ENCODE measurements at regions not wholly inside any gene's neighbourhood (a gene's known extent, or its start where the extent isn't known, plus 50 kb on each side); places are given as distances from the start of the nearest gene placed in this dataset.

DNA sequence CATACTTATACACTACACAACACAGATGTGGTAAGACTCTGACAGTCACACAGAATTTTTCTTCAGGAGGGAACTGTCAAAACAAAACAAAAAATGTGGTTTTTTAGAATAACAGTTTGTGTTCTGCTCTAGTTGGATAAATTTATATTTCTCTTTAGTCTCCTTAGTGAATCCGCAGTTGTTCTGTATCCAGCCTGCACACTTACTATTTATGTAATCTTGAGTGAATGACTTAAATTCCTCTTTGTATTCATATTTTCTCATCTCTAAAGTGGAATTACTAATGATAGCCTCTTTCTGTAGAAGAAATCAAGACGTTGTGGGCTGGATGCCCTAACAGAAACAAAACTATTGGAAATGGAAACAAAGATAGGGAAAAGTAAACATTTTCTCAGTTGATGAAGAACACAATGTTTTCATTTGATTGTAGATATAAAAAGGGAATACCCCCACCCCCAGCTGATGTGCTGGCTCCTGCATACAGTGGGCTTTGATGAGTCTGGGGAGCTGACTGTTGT lies 375.2 kb downstream of the TRIB2 start:
- Mint-ChIP-seq H3K27ac (no peak overlapping the region), H3K4me3 (no peak overlapping the region), H3K4me1 (no peaks in the 10 kb centered on the region; the same call in 2 of the 3 replicates), H3K9me3 (peaks cover 1% of the 10 kb centered on the region; the same call in 2 of the 3 replicates), H3K36me3 (ENCODE audit: low read depth) (no peaks in the 10 kb centered on the region), H3K27me3 (ENCODE audit: insufficient read depth, low read depth, poor library complexity) (no peaks in the 10 kb centered on the region)
- H4K20me1 ChIP-seq (replicated peaks; ENCODE audit: insufficient read depth) = no peaks in the 10 kb centered on the region
- no peak overlapping the region for H2AFZ ChIP-seq
- no peaks in the 10 kb centered on the region for H3F3A ChIP-seq (replicated peaks; ENCODE audit: low read depth)
- TF ChIP-seq POLR2AphosphoS5 (IDR thresholded peaks at IDR 0.05; ENCODE audit: low read depth) (no peak), NANOG (IDR thresholded peaks at IDR 0.05; ENCODE audit: borderline replicate concordance) (no peak), CREB1 (CRISPR knock-in tag; IDR thresholded peaks at IDR 0.05; ENCODE audit: low read depth) (no peak), JUNB (IDR thresholded peaks at IDR 0.05; ENCODE audit: unreplicated experiment) (no peak), ZNF114 (CRISPR knock-in tag; IDR thresholded peaks at IDR 0.05) (no peak), EZH2 (IDR thresholded peaks at IDR 0.05; ENCODE audit: low read depth, unreplicated experiment) (no peak), EZH2phosphoT487 (IDR thresholded peaks at IDR 0.05; ENCODE audit: unreplicated experiment) (no peak), ZNF331 (CRISPR knock-in tag; IDR thresholded peaks at IDR 0.05; ENCODE audit: low read depth) (no peak), STAT1 (IDR thresholded peaks at IDR 0.05; ENCODE audit: unreplicated experiment) (no peak), ZNF462 (CRISPR knock-in tag; IDR thresholded peaks at IDR 0.05) (no peak)
- TF ChIP-seq, protein P1, sequence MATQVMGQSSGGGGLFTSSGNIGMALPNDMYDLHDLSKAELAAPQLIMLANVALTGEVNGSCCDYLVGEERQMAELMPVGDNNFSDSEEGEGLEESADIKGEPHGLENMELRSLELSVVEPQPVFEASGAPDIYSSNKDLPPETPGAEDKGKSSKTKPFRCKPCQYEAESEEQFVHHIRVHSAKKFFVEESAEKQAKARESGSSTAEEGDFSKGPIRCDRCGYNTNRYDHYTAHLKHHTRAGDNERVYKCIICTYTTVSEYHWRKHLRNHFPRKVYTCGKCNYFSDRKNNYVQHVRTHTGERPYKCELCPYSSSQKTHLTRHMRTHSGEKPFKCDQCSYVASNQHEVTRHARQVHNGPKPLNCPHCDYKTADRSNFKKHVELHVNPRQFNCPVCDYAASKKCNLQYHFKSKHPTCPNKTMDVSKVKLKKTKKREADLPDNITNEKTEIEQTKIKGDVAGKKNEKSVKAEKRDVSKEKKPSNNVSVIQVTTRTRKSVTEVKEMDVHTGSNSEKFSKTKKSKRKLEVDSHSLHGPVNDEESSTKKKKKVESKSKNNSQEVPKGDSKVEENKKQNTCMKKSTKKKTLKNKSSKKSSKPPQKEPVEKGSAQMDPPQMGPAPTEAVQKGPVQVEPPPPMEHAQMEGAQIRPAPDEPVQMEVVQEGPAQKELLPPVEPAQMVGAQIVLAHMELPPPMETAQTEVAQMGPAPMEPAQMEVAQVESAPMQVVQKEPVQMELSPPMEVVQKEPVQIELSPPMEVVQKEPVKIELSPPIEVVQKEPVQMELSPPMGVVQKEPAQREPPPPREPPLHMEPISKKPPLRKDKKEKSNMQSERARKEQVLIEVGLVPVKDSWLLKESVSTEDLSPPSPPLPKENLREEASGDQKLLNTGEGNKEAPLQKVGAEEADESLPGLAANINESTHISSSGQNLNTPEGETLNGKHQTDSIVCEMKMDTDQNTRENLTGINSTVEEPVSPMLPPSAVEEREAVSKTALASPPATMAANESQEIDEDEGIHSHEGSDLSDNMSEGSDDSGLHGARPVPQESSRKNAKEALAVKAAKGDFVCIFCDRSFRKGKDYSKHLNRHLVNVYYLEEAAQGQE (IDR thresholded peaks at IDR 0.05; ENCODE audit: unreplicated experiment) = no peak
- TF ChIP-seq, protein P2, sequence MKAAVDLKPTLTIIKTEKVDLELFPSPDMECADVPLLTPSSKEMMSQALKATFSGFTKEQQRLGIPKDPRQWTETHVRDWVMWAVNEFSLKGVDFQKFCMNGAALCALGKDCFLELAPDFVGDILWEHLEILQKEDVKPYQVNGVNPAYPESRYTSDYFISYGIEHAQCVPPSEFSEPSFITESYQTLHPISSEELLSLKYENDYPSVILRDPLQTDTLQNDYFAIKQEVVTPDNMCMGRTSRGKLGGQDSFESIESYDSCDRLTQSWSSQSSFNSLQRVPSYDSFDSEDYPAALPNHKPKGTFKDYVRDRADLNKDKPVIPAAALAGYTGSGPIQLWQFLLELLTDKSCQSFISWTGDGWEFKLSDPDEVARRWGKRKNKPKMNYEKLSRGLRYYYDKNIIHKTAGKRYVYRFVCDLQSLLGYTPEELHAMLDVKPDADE (IDR thresholded peaks at IDR 0.05) = no peak
- TF ChIP-seq, protein P3, sequence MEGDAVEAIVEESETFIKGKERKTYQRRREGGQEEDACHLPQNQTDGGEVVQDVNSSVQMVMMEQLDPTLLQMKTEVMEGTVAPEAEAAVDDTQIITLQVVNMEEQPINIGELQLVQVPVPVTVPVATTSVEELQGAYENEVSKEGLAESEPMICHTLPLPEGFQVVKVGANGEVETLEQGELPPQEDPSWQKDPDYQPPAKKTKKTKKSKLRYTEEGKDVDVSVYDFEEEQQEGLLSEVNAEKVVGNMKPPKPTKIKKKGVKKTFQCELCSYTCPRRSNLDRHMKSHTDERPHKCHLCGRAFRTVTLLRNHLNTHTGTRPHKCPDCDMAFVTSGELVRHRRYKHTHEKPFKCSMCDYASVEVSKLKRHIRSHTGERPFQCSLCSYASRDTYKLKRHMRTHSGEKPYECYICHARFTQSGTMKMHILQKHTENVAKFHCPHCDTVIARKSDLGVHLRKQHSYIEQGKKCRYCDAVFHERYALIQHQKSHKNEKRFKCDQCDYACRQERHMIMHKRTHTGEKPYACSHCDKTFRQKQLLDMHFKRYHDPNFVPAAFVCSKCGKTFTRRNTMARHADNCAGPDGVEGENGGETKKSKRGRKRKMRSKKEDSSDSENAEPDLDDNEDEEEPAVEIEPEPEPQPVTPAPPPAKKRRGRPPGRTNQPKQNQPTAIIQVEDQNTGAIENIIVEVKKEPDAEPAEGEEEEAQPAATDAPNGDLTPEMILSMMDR (conservative IDR thresholded peaks at IDR 0.05; ENCODE audit: low read depth in 2 of 2) = no peak
- ATAC-seq (no peak), DNase-seq (ENCODE audit: low spot score) (no peak)
- no peak overlapping the region for H3K27ac ChIP-seq (ENCODE audit: low read depth)
- H3K4me1 ChIP-seq (ENCODE audit: insufficient read depth) = no peaks in the 10 kb centered on the region
- H3K4me2 ChIP-seq = no peak overlapping the region
- no peaks in the 10 kb centered on the region for H3K36me3 ChIP-seq (ENCODE audit: insufficient read depth)
- H3K9me2 ChIP-seq (ENCODE audit: insufficient read depth) = 0 out of 2 replicates have a peak, but pooled peaks cover 4% of the 10 kb centered on the region
- H3K4me3 ChIP-seq = no peak overlapping the region
- no peaks in the 10 kb centered on the region for H3K79me2 ChIP-seq (replicated peaks; ENCODE audit: insufficient read depth)
- H3K27me3 ChIP-seq (ENCODE audit: insufficient read depth) = no peaks in the 10 kb centered on the region
